ENCODE measurements at regions not wholly inside any gene's neighbourhood (a gene's known extent, or its start where the extent isn't known, plus 50 kb on each side); places are given as distances from the start of the nearest gene placed in this dataset.
"Not testable (repeated sequence)": the region's sequence is repeated elsewhere in the genome, so short reads cannot be mapped to it uniquely, and the experiment has no call there.

DNA sequence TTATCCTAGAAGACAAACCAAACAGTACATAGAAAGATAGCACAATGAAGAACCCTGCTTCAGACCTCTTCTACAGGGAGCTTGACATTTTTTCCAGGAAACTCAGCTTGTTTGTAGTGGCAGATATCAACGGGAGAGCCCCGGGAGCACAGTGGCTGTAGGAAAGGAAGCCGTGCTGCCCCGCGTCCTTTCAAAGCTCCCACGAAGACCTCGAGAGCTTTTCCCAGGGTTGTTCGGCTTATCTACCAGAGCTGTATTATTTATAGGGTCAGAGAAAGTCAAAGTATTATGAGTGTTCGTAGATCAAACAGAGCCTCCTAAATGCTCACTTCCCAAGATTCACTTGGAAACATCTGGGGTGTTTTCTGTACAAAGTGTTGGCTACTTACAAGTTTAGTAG is 167.1 kb upstream of the COPS8 start:
- DNase-seq: no peak
- no peaks in the 10 kb centered on the region for H3K36me3 ChIP-seq (ENCODE audit: low read depth)
- no peak overlapping the region for H3K27ac ChIP-seq
- H2AFZ ChIP-seq: no peak overlapping the region
- TF ChIP-seq EZH2 (IDR thresholded peaks at IDR 0.05; ENCODE audit: low read depth): no peak
- TF ChIP-seq CTCF (conservative IDR thresholded peaks at IDR 0.05): no peak
- POLR2A ChIA-PET (ENCODE audit: unreplicated experiment): interaction anchor here (0.5 kb wide), 1 partner anchor 148 kb away, joined by 4 read pairs; no protein-coding TSS in a partner anchor
- no peaks in the 10 kb centered on the region for H3K9me2 ChIP-seq (ENCODE audit: insufficient read depth)
- intact Hi-C loops (cut with micrococcal nuclease; ENCODE audit: unreplicated experiment): no loop called here
- no peaks in the 10 kb centered on the region for H3F3A ChIP-seq (ENCODE audit: insufficient read depth, low read depth)
- H4K20me1 ChIP-seq (ENCODE audit: insufficient read depth): no peaks in the 10 kb centered on the region; the same call in 1 of the 2 replicates
- BruUV-seq (replicated peaks): no TSS peak
- no peaks in the 10 kb centered on the region for H3K4me1 ChIP-seq (replicated peaks; ENCODE audit: insufficient read depth)
- CTCF ChIA-PET: no interaction called here
- no peak overlapping the region for H3K4me3 ChIP-seq
- H3K79me2 ChIP-seq (ENCODE audit: low read depth): no peaks in the 10 kb centered on the region
- H3K27me3 ChIP-seq (ENCODE audit: insufficient read depth, low read depth): peaks cover 70% of the 10 kb centered on the region
- no peaks in the 10 kb centered on the region for H3K9me3 ChIP-seq (ENCODE audit: insufficient read depth, low read depth)
- H3K4me2 ChIP-seq: no peak overlapping the region

DNA sequence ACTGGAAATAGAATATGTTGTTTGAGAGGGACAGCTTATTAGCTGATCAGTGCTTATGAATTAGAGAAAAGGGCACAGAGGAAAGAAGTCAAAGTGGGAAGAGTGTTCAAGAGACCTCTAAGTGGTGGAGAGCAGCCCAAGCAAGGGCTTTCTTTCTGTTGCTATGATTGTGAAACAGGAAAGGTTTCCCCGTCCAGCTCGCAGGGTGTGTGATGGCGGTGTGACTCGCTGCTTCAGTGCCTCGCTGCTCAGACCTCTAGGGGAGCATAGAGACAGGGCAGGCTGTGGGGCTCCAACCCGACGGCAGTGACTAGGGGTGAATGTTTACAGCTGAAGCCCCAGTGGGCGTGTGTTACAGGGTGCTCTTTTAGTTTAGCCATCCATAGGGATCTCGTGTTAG is 166.5 kb upstream of the COPS8 start:
- no peak overlapping the region for H3K27ac ChIP-seq
- no peak overlapping the region for H3K4me2 ChIP-seq
- peaks cover 70% of the 10 kb centered on the region for H3K27me3 ChIP-seq (ENCODE audit: insufficient read depth, low read depth)
- no TSS peak for BruUV-seq (replicated peaks)
- H3F3A ChIP-seq (ENCODE audit: insufficient read depth, low read depth): no peaks in the 10 kb centered on the region
- H4K20me1 ChIP-seq (ENCODE audit: insufficient read depth): no peaks in the 10 kb centered on the region; the same call in 1 of the 2 replicates
- H3K9me2 ChIP-seq (ENCODE audit: insufficient read depth): no peaks in the 10 kb centered on the region
- intact Hi-C loops (cut with micrococcal nuclease; ENCODE audit: unreplicated experiment): no loop called here
- no peak overlapping the region for H3K4me3 ChIP-seq
- TF ChIP-seq CTCF (conservative IDR thresholded peaks at IDR 0.05) (no peak), EZH2 (IDR thresholded peaks at IDR 0.05; ENCODE audit: low read depth) (no peak)
- ChIA-PET POLR2A (ENCODE audit: unreplicated experiment) (no interaction called here), CTCF (no interaction called here)
- no peak for DNase-seq
- H3K4me1 ChIP-seq (replicated peaks; ENCODE audit: insufficient read depth): no peaks in the 10 kb centered on the region
- no peaks in the 10 kb centered on the region for H3K36me3 ChIP-seq (ENCODE audit: low read depth)
- no peak overlapping the region for H2AFZ ChIP-seq
- H3K9me3 ChIP-seq (ENCODE audit: insufficient read depth, low read depth): no peaks in the 10 kb centered on the region
- no peaks in the 10 kb centered on the region for H3K79me2 ChIP-seq (ENCODE audit: low read depth)

DNA sequence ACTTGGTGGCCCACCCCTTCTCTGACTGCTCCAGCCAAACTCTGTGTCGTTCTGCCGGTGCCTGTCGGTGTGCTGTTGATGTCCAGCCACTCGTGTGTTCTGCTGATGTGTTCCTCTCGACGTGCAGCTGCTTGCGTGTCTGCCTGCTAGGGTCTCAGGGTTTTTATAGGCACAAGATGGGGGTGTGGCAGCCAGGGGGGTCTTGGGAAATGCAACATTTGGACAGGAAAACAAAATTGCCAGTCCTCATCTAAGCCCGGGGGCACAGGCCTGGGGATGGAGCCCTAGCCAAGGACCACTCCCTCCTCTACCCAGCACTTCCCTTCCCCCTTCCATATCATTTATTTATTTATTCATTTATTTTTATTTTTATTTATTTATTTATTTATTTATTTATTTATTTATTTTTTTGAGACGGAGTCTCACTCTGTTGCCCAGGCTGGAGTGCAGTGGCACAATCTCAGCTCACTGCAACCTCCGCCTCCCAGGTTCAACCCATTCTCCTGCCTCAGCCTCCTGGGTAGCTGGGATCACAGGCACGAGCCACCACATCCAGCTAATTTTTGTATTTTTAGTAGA is 165.8 kb upstream of the COPS8 start:
- BruUV-seq (replicated peaks); H3K79me2 ChIP-seq (ENCODE audit: low read depth); H4K20me1 ChIP-seq (ENCODE audit: insufficient read depth); H3K36me3 ChIP-seq (ENCODE audit: low read depth); DNase-seq; H3K27ac ChIP-seq; intact Hi-C loops (cut with micrococcal nuclease; ENCODE audit: unreplicated experiment); H3K4me1 ChIP-seq (replicated peaks; ENCODE audit: insufficient read depth); CTCF ChIA-PET; H3F3A ChIP-seq (ENCODE audit: insufficient read depth, low read depth); H3K9me2 ChIP-seq (ENCODE audit: insufficient read depth); H3K4me2 ChIP-seq; POLR2A ChIA-PET (ENCODE audit: unreplicated experiment); H2AFZ ChIP-seq; H3K9me3 ChIP-seq (ENCODE audit: insufficient read depth, low read depth); H3K4me3 ChIP-seq: not testable (repeated sequence)
- peaks cover 75% of the 10 kb centered on the region for H3K27me3 ChIP-seq (ENCODE audit: insufficient read depth, low read depth)

- no peaks in the 10 kb centered on the region for H3K4me1 ChIP-seq (replicated peaks; ENCODE audit: insufficient read depth)
- no peak overlapping the region for H3K4me3 ChIP-seq
- H4K20me1 ChIP-seq (ENCODE audit: insufficient read depth): no peaks in the 10 kb centered on the region; the same call in 1 of the 2 replicates
- no peak for DNase-seq
- ChIA-PET CTCF (interaction anchor here (0.5 kb wide), 1 partner anchor 584 kb away, joined by 3 read pairs; no protein-coding TSS in a partner anchor), POLR2A (ENCODE audit: unreplicated experiment) (no interaction called here)
- H3K9me3 ChIP-seq (ENCODE audit: insufficient read depth, low read depth): no peaks in the 10 kb centered on the region
- H3K9me2 ChIP-seq (ENCODE audit: insufficient read depth): no peaks in the 10 kb centered on the region
- TF ChIP-seq EZH2 (IDR thresholded peaks at IDR 0.05; ENCODE audit: low read depth) (no peak), CTCF (conservative IDR thresholded peaks at IDR 0.05) (no peak)
- H3K27me3 ChIP-seq (ENCODE audit: insufficient read depth, low read depth): peaks cover 66% of the 10 kb centered on the region
- H3K4me2 ChIP-seq: no peak overlapping the region
- intact Hi-C loops (cut with micrococcal nuclease; ENCODE audit: unreplicated experiment): no loop called here
- H3K27ac ChIP-seq: no peak overlapping the region
- no peak overlapping the region for H2AFZ ChIP-seq
- H3F3A ChIP-seq (ENCODE audit: insufficient read depth, low read depth): no peaks in the 10 kb centered on the region
- no peaks in the 10 kb centered on the region for H3K36me3 ChIP-seq (ENCODE audit: low read depth)
- no peaks in the 10 kb centered on the region for H3K79me2 ChIP-seq (ENCODE audit: low read depth)
- BruUV-seq (replicated peaks): no TSS peak
Observed at GRCh38 chr2:236922061-236922460, 163.6 kb upstream of the COPS8 start.
